Middle frontal gyrus (tissue), 1 donor: ENCODE measurements at regions not wholly inside any gene's neighbourhood (a gene's known extent, or its start where the extent isn't known, plus 50 kb on each side); places are given as distances from the start of the nearest gene placed in this dataset.
"Not testable (repeated sequence)": the region's sequence is repeated elsewhere in the genome, so short reads cannot be mapped to it uniquely, and the experiment has no call there.

Source experiments
- DNase-seq: peaks from one replicate; pipeline ENCODE4 v3.0.0-alpha.2; 2015; ENCODE audit warnings: low spot score; ENCODE audit errors: extremely low spot score

- DNase-seq: no peak
Measured at GRCh38 chr20:5492937-5493336, 117.9 kb downstream of the GPCPD1 start.

- DNase-seq: no peak
Measured at GRCh38 chr20:5491455-5491854, 119.4 kb downstream of the GPCPD1 start.

- DNase-seq: no peak
Measured at GRCh38 chr20:5489601-5490000, 121.2 kb downstream of the GPCPD1 start.

GRCh38 chr20:5488823-5489222 is 122.0 kb downstream of the GPCPD1 start:
- DNase-seq: no peak

- DNase-seq: no peak
Measured at GRCh38 chr20:5486377-5487054, 124.3 kb downstream of the GPCPD1 start.

- no peak for DNase-seq
Measured at GRCh38 chr20:5484926-5485325, 125.9 kb downstream of the GPCPD1 start.

GRCh38 chr20:5484346-5484745 is 126.5 kb downstream of the GPCPD1 start:
- DNase-seq: no peak

- DNase-seq: no peak
Measured at GRCh38 chr20:5482791-5483190, 128.0 kb downstream of the GPCPD1 start.

- no peak for DNase-seq
Measured at GRCh38 chr20:5481872-5482271, 128.9 kb downstream of the GPCPD1 start.

GRCh38 chr20:5480824-5481600 is 129.8 kb downstream of the GPCPD1 start:
- DNase-seq: no peak

GRCh38 chr20:5474646-5475550 is 135.9 kb downstream of the GPCPD1 start:
- DNase-seq: no peak

GRCh38 chr20:5471866-5472265 is 138.9 kb downstream of the GPCPD1 start:
- DNase-seq: not testable (repeated sequence)

- DNase-seq: no peak
Measured at GRCh38 chr20:5471368-5471767, 139.4 kb downstream of the GPCPD1 start.

GRCh38 chr20:5470943-5471342 is 139.9 kb downstream of the GPCPD1 start:
- no peak for DNase-seq

GRCh38 chr20:5470458-5470857 is 140.3 kb downstream of the GPCPD1 start:
- no peak for DNase-seq

GRCh38 chr20:5469111-5469510 is 141.7 kb downstream of the GPCPD1 start:
- DNase-seq: no peak

GRCh38 chr20:5467086-5467485 is 143.7 kb downstream of the GPCPD1 start:
- no peak for DNase-seq

GRCh38 chr20:5465604-5465927 is 145.2 kb downstream of the GPCPD1 start:
- no peak for DNase-seq

GRCh38 chr20:5464901-5465603 is 145.8 kb downstream of the GPCPD1 start:
- no peak for DNase-seq

GRCh38 chr20:5463007-5463686 is 146.4 kb upstream of the PROKR2 start:
- no peak for DNase-seq

- not testable (repeated sequence) for DNase-seq
Measured at GRCh38 chr20:5453745-5454144, 137.0 kb upstream of the PROKR2 start.
